Putamen (tissue), 1 donor: ENCODE measurements at regions not wholly inside any gene's neighbourhood (a gene's known extent, or its start where the extent isn't known, plus 50 kb on each side); places are given as distances from the start of the nearest gene placed in this dataset.
"Not testable (repeated sequence)": the region's sequence is repeated elsewhere in the genome, so short reads cannot be mapped to it uniquely, and the experiment has no call there.

Experiments
- DNase-seq: peaks from one replicate; pipeline ENCODE4 v3.0.0-alpha.2; 2016; ENCODE audit warnings: low spot score

DNA sequence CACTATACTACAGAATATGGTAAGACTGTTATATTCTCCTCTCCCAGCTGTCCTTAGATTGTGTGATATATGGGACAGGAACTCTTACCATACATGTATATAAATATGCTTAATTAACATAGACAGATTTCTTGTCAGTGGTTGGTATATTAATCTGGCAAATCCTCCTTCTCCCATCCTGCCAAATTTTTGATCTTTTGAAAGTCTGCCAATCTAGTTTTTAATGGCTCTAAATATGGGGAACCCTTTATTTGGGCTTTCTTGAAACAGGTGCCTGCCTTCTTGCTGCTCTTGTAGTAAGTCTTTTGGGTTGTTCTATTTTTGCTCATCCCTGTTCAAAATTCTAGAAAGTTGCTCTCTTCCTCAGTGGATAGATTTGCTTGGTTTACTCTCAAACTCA is 63.5 kb downstream of the SPATA31D1 start:
- DNase-seq = no peak

DNA sequence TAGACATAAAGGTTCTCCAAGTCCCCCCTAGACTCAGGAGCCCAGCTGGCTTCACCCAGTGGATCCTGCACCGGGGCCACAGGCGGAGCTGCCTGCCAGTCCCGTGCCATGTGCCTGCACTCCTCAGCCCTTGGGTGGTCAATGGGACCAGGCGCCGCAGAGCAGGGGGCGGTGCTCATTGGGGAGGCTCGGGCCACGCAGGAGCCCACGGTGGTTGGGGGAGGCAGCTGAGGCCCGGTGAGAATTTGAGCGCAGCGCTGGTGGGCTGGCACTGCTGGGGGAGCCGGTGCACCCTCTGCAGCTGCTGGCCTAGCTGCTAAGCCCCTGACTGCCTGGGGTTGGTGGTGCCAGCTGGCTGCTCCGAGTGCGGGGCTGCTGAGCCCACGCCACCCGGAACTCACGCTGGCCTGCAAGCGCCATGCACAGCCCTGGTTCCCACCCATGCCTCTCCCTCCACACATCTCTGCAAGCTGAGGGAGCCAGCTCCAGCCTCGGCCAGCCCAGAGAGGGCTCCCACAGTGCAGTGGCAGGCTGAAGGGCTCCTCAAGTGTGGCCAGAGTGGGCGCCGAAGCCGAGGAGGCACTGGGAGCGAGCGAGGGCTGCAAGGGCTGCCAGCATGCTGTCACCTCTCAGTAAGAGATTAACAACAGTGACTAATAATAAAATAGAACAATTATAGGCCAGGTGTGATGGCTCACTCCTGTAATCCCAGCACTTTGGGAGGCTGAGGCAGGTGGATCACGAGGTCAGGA is 65.9 kb downstream of the SPATA31D1 start:
- DNase-seq = no peak

GRCh38 chr9:82057805-82058204 is 69.2 kb downstream of the SPATA31D1 start:
- no peak for DNase-seq

DNA sequence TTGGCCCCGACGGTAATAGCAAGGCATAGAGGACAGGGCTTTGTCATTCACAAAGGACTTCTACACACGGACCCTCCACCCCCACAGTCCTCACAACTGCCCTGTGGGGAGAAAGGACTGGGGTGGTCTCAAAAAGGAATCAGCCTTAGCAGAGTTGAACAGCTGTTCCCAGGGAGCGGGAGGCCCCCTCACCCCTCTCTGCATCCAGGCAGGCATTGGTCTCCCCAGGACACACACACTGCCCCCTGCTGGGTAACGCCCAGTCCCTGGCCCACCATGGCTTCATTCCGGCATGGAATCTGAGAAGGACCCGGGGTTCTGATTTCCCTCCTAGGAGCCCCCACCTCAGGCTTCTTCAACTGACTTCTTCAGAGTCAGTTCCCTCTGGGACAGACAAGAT is 73.2 kb downstream of the SPATA31D1 start:
- DNase-seq = not testable (repeated sequence)

DNA sequence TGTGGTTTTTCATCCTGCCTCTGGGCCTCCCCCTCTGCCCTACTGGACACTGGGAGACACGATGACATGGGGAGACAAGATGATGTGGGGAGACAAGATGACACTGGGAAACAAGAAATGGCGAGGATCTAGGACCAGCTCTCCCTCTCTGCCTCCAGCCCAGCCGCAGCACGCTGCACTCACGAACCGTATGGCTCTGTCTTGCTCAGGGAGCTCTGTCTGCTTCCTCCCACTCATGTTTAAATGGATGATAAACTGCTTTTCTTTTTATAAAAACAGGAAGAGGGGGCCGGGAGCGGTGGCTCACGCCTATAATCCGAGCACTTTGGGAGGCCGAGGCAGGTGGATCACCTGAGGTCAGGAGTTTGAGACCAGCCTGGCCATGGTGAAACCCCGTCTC is 73.7 kb downstream of the SPATA31D1 start:
- no peak for DNase-seq

DNA sequence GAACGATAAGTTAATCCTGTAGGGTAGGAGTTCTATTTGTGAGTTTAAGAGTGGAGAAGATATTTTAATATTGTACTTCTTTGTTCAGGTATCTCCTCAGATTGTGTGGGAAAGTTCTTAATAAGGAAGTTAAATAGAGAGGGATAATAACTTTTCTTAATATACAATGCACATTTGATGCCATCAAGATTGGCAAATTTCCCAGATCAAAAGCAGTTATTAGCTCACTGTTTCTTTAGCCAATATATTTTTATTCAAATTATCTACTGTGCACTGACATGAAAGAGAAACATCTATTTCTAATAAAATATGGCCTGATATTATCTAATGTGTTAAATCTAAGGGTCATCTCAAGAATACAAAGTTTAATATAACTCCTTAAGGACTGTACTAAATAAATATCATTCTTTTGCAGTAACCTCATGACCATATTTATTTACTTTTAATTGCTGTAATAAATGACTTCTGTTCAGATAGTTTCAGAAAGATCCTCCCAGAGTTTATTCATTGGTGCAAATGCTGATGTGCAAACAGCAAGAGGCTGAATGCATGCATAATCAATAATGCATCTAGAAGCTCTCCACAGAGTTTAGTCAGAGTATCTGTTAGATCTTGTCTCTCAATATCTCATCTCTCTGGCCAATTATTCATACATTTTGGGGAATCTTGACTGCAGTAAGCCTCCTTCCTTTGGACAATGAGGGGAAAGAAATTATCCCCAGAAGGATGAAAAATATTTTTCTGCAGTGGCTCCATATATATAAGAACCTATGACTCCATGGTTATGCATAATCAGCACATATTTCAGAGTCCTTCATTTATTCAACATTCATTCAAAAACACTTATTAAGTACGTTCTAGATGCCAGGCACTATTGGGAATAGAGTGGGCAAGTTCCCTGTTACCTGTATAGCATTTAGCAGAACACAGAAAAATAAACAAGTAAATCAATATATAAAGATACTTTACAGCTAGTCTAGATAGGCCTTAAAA is 85.3 kb downstream of the SPATA31D1 start:
- no peak for DNase-seq

- no peak for DNase-seq
Observed at GRCh38 chr9:82080265-82080664, 91.7 kb downstream of the SPATA31D1 start.

DNA sequence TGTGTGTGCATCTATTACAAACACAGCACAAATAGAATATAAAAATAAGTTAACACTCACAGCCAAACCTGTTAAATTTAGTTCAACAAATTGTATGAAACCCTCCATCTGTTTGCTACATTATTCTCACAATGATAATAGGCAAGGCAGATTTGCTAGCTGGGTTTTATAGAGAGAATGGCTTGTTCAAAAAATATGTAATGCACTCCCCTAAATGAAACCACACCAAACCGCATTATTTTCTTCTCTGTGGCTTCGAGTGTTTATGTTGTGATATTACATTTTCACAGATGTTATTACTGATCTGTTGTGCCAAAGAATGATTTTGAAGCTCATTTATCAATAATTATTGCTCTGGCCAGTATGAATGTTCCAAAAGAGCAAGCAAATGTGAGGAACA is 92.9 kb downstream of the SPATA31D1 start:
- DNase-seq = no peak

DNA sequence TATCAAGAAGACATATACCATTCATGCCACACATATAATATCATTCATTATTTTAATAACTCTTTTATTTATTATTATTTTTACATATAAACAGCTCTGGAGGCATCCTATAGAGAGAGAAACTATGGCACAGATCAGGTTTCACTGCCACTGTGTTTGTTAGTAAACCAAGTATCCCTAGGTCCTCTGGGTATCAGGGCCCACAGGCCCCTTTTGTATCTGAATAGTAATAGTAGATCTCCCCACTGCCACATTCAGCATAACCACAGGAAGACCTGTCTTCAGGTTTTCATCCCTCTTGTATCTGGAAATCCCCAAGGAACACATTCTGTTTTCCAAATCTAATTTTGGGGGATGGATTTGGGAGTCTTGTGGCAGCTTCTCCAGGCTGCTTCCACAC is 94.0 kb downstream of the SPATA31D1 start:
- DNase-seq = no peak

DNA sequence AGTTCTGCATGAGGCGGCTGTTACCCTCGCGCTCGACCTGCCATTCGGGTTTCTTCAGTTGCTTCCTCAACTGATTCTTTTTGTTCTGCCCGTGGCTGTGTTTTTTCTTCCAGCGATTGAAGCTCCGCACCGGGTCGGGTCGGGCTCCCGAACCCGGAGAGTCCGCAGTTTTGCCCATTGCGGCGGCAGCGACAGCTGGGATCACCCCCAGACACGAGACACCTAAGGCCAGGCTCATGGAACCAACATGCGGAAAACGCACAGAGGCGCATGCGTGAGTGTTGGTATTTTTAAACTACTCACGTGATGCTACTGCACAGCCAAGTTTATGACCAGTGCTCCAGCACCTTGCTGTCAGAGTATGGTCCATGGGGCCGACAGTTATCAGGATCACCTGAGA is 100.0 kb downstream of the SPATA31D1 start:
- no peak for DNase-seq

GRCh38 chr9:82090046-82090445 is 101.5 kb downstream of the SPATA31D1 start:
- DNase-seq = no peak

DNA sequence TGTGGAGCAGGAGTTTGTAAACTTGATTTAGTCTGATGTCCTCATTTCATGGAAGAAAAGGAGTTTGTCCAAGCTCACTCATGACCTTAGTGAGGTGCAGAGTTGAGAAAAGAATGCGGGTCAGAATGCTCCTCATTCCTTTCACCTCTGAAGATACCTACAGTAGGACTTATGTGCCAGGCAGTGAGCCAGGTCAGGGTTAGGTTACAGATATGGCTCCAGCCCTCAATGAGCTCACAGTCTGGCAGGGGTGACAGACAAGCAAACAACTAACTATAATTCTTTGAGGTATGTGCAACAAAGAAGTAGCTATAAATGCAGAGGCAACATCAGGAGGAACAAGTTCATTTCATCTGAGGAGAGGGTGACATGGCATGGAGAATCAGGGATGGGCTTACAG is 102.5 kb downstream of the SPATA31D1 start:
- DNase-seq = no peak

GRCh38 chr9:82091610-82092009 is 103.0 kb downstream of the SPATA31D1 start:
- no peak for DNase-seq

DNA sequence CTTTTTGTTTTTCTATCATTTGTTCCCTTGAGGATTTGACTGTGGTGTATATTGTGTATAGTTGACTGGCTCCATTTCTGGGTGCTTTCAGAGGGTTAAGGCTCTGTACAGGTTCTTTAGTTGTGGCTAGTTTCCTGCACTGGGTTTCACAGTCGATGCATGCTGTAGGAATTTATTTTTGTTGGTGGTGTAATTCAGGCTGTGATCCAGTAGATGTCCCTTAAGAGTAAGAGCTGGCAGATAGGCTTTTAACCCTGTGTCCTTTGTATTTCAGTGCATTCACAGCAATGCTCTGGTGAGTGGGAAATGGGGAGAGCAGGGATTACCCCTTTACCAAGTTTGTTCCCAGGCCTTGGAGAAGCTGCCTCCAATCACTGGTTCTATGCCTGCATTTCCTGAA is 112.9 kb downstream of the SPATA31D1 start:
- no peak for DNase-seq

- no peak for DNase-seq
Observed at GRCh38 chr9:82104252-82104651, 115.7 kb downstream of the SPATA31D1 start.

- DNase-seq = no peak
Observed at GRCh38 chr9:82105729-82106128, 117.2 kb downstream of the SPATA31D1 start.

DNA sequence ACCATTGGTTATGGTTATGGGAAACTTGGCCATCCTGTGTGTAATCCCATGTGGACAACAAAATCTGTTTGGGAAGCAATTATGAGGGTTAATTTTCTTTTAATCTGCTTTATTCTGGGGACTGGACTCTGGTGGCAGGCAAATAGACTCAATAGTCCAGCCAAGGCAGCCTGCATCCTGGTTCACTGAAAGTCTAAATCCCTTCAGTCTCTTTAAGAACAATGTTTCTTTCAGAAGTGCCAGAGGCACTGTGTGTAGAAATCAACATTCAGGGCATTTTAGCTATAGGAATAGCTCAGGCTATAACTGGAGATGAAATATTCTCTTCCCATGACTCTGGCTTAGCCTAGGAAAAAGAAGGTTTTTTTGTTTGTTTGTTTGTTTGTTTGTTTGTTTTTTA is 118.0 kb downstream of the SPATA31D1 start:
- no peak for DNase-seq

GRCh38 chr9:82108474-82108873 is 119.9 kb downstream of the SPATA31D1 start:
- DNase-seq = no peak

DNA sequence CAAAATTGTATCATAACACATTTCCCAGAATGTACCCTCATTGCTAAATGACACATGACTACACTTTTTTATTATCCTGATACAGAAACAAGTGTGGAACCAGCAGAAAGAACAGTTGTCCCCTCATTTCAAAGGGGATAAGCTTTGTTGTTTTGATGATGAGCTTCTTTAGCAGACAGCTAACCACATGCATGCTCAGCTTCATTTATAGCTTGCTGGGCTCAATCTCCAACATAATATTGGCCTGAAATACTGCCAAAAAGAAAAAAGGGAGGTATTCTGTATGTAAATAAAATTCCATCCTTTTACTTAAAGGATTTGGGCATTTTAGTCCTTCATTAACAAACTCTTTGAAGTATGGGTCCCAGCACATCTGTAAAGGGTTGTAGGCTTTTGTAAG is 120.4 kb downstream of the SPATA31D1 start:
- DNase-seq = no peak

GRCh38 chr9:82109626-82110025 is 121.1 kb downstream of the SPATA31D1 start:
- DNase-seq = no peak

GRCh38 chr9:82110881-82111280 is 122.3 kb downstream of the SPATA31D1 start:
- DNase-seq = no peak

- no peak for DNase-seq
Observed at GRCh38 chr9:82115331-82115730, 126.8 kb downstream of the SPATA31D1 start.

- no peak for DNase-seq
Observed at GRCh38 chr9:82115900-82116299, 127.3 kb downstream of the SPATA31D1 start.
